ENCODE measurements at regions not wholly inside any gene's neighbourhood (a gene's known extent, or its start where the extent isn't known, plus 50 kb on each side); places are given as distances from the start of the nearest gene placed in this dataset.

DNA sequence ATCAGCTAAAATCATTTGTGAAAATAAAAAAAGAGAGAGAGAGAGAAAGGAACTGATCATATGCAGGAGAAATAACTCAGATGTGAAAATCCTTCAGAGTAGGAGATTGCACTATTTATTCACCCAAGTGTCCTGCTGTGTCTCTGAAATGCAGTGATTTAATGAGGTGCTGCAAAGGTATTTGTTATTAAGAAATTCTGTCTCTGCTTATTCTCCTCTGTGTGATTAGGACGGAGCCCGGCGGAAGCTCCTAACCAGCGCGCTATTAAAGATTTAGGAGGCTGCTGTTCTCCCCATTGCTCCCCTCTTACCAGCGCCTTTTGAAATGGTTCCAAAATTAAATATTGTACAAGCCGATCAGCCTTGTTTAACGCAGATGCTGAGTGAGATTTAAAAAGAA lies 528.3 kb downstream of the BUD13 start:
- no peak for DNase-seq (ENCODE audit: low read depth)
- in situ Hi-C loops (cut with HindIII; ENCODE audit: low sequenced_read_pairs), result no loop called here
- TF ChIP-seq, protein P1, sequence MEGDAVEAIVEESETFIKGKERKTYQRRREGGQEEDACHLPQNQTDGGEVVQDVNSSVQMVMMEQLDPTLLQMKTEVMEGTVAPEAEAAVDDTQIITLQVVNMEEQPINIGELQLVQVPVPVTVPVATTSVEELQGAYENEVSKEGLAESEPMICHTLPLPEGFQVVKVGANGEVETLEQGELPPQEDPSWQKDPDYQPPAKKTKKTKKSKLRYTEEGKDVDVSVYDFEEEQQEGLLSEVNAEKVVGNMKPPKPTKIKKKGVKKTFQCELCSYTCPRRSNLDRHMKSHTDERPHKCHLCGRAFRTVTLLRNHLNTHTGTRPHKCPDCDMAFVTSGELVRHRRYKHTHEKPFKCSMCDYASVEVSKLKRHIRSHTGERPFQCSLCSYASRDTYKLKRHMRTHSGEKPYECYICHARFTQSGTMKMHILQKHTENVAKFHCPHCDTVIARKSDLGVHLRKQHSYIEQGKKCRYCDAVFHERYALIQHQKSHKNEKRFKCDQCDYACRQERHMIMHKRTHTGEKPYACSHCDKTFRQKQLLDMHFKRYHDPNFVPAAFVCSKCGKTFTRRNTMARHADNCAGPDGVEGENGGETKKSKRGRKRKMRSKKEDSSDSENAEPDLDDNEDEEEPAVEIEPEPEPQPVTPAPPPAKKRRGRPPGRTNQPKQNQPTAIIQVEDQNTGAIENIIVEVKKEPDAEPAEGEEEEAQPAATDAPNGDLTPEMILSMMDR (IDR thresholded peaks at IDR 0.05; ENCODE audit: low read depth, low read length, missing control alignments), result no peak
- no peak overlapping the region for H3K4me3 ChIP-seq (ENCODE audit: low read depth, low read length)

DNA sequence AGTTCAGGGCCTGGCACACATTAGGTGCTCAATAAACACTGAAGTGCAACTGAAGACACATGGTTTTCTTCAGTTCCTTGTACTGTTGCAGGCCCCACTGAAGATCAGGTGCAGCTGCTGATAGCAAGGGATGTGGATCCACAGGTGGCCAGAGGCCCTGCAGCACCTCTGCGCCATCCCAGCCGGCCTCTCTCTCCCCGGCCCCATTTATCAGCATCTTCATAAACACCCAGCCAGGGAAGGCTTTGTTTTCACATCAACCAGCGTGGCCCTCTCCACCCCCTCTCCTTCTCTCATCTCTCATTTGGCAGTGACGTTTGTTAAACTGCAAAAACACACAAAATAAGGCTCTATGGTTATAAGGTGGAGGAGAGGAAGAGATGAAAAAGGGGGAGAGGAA lies 528.8 kb downstream of the BUD13 start:
- TF ChIP-seq, protein P1 (IDR thresholded peaks at IDR 0.05; ENCODE audit: low read depth, low read length, missing control alignments), result no peak
- H3K4me3 ChIP-seq (ENCODE audit: low read depth, low read length), result no peak overlapping the region
- DNase-seq (ENCODE audit: low read depth), result no peak
- in situ Hi-C loops (cut with HindIII; ENCODE audit: low sequenced_read_pairs), result no loop called here

DNA sequence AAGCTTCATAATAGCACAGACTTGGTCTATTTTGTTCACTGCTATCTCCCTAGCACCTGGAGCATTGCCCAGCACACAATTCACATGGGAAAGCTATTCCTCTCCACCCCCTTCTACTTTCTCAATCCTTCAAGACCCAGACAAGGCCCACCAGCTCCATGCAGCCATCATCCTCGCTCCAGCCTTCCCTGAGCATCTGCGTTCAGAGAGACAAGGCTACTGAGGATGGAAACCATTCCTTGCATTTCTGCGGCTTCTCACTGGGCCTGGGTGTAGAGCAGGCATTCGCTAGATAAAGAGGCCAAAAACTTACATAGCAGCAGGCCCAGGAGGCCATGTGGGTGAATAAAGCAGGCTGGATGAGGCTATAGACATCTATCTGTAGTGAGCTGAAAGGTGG lies 530.8 kb downstream of the BUD13 start:
- in situ Hi-C loops (cut with HindIII; ENCODE audit: low sequenced_read_pairs), result no loop called here
- TF ChIP-seq, protein P1 (IDR thresholded peaks at IDR 0.05; ENCODE audit: low read depth, low read length, missing control alignments), result no peak
- DNase-seq (ENCODE audit: low read depth), result no peak
- no peak overlapping the region for H3K4me3 ChIP-seq (ENCODE audit: low read depth, low read length)

DNA sequence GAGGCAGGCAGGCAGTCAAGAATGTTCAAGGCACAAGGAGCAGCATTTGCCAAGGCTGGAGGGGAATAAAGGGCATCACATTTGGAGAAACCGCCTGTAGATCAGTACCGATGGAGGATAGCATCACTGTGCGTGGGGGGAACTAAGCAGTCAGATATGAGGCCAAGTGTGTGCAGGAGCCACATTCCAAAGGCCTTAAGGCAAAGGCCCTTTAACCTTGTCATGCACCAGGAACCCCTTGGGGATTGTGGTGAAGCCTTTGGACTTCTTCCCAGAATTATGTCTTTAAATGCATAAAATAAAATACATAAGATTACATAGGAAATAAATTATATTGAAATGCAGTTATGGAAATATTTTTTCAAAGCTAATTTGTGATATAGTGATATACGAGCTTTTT lies 532.1 kb downstream of the BUD13 start:
- TF ChIP-seq, protein P1 (IDR thresholded peaks at IDR 0.05; ENCODE audit: low read depth, low read length, missing control alignments), result no peak
- H3K4me3 ChIP-seq (ENCODE audit: low read depth, low read length), result no peak overlapping the region
- in situ Hi-C loops (cut with HindIII; ENCODE audit: low sequenced_read_pairs), result no loop called here
- DNase-seq (ENCODE audit: low read depth), result no peak

DNA sequence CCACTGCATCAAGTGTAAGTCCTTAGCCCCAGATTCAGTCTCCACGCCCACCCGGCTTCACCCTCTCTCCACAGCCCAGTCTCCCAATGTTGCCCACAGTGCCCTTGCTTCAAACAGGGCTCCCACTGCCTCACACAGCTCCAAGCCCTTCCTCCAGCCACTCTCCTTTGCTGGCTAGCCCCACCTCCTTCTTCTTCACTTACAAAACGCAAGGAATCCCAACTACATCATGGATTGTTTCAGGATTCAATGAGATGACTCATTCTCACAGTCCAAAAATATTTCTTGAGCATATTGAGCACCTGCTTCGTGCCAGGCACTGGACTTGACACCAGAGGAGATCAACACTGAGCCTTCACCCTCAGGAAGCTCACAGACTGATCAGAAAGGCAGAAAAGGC lies 533.5 kb downstream of the BUD13 start:
- H3K4me3 ChIP-seq (ENCODE audit: low read depth, low read length), result no peak overlapping the region
- TF ChIP-seq, protein P1 (IDR thresholded peaks at IDR 0.05; ENCODE audit: low read depth, low read length, missing control alignments), result no peak
- DNase-seq (ENCODE audit: low read depth), result no peak
- in situ Hi-C loops (cut with HindIII; ENCODE audit: low sequenced_read_pairs), result no loop called here

DNA sequence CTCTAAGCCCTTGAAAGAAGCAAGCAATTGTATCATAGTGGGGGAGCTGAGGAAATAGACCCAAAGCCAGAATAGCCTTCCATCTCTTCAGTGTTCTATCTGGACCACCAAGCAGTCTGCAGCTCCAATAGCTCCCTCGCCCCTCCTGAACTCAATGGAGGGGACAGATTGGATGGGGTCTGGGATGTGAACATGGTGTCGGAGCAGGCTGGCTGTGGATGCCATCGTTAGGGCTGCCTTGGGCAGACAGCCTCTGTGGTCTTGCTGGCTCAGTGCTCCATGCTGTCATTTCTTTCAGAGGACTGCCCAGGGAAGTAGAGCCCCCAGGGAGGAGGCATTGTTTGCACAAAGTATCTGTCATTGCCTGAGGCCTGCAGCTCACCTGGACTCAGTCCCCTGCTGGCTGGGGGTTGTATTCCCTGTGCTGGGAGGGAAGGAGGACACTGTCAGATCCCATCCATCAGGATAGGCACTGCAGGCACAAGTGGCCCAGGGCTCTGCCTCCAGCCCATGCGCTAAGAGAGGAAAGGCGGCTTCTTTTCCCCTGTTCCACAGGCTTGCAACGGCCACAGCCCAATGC lies 537.7 kb downstream of the BUD13 start:
- in situ Hi-C loops (cut with HindIII; ENCODE audit: low sequenced_read_pairs), result no loop called here
- H3K4me3 ChIP-seq (ENCODE audit: low read depth, low read length), result no peak overlapping the region
- TF ChIP-seq, protein P1 (IDR thresholded peaks at IDR 0.05; ENCODE audit: low read depth, low read length, missing control alignments), result no peak
- no peak for DNase-seq (ENCODE audit: low read depth)

DNA sequence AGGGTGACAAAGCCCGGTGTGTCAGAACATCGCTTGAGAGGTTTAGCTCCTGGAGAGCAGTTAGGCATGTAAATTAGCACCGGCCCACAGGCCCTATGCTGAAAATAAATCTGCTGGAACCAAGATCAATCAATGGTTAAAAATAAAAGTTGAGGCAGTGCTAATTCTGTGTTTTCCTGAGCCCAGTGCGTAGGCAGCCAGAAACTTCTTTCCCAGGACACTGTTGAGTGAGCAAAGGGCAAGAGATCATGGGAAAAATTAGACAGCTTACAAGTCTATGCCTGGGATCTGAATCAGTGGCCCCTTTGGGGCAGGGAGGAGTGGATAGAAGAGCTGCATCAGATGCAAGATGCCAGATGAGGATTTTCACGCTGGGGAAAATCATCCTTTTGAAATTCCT lies 539.2 kb downstream of the BUD13 start:
- H3K4me3 ChIP-seq (ENCODE audit: low read depth, low read length), result no peak overlapping the region
- DNase-seq (ENCODE audit: low read depth), result no peak
- TF ChIP-seq, protein P1 (IDR thresholded peaks at IDR 0.05; ENCODE audit: low read depth, low read length, missing control alignments), result no peak
- in situ Hi-C loops (cut with HindIII; ENCODE audit: low sequenced_read_pairs), result no loop called here
